ENCODE measurements at regions not wholly inside any gene's neighbourhood (a gene's known extent, or its start where the extent isn't known, plus 50 kb on each side); places are given as distances from the start of the nearest gene placed in this dataset.

GRCh38 chr1:30476476-30476875 lies 246.9 kb downstream of the MATN1 start:
- TF ChIP-seq ZNF274 (IDR thresholded peaks at IDR 0.05; ENCODE audit: low read depth, low read length) (no peak), SUZ12 (IDR thresholded peaks at IDR 0.05; ENCODE audit: extremely low read depth, insufficient read depth, insufficient read length) (no peak)

Data from NT2/D1 (cell line).